ACC112 (cell line): ENCODE measurements at regions not wholly inside any gene's neighbourhood (a gene's known extent, or its start where the extent isn't known, plus 50 kb on each side); places are given as distances from the start of the nearest gene placed in this dataset.
"Not testable (repeated sequence)": the region's sequence is repeated elsewhere in the genome, so short reads cannot be mapped to it uniquely, and the experiment has no call there.

Experiments used
- H2AFZ ChIP-seq: fragments of 200-600 bp; sonication (generic); one replicate; pipeline ENCODE4 v1.6.0; 2017; ENCODE audit warnings: antibody characterized with exemption, low read length; ENCODE audit not compliant: unreplicated experiment
- H3K27ac ChIP-seq: fragments of 200-600 bp; sonication (generic); 2 replicates; pipeline ENCODE4 v1.5.1; 2014; ENCODE audit warnings: low read depth, mild to moderate bottlenecking, antibody characterized with exemption, low read length, moderate library complexity
- H3K27me3 ChIP-seq: fragments of 200-600 bp; sonication (generic); 2 replicates; pipeline ENCODE4 v1.6.1; 2014; ENCODE audit warnings: mild to moderate bottlenecking, antibody characterized with exemption, low read length, moderate library complexity, mixed read lengths; ENCODE audit not compliant: insufficient read depth
- H3K36me3 ChIP-seq: fragments of 200-600 bp; sonication (generic); 2 replicates; pipeline ENCODE4 v1.6.1; 2016; ENCODE audit warnings: mild to moderate bottlenecking, antibody characterized with exemption, low read length, moderate library complexity, mixed read lengths; ENCODE audit not compliant: insufficient read depth
- H3K4me1 ChIP-seq: fragments of 200-600 bp; sonication (generic); one replicate; pipeline ENCODE4 v1.6.1; 2016; ENCODE audit warnings: low read length, mixed read lengths; ENCODE audit not compliant: insufficient read depth, unreplicated experiment, control insufficient read depth
- H3K4me3 ChIP-seq: fragments of 200-600 bp; sonication (generic); 2 replicates; pipeline ENCODE4 v1.5.1; 2014; ENCODE audit warnings: mild to moderate bottlenecking, low read depth, low read length
- H3K79me2 ChIP-seq: fragments of 200-600 bp; sonication (generic); one replicate; pipeline ENCODE4 v1.6.0; 2016; ENCODE audit warnings: low read length; ENCODE audit not compliant: control insufficient read depth, unreplicated experiment, insufficient read depth

DNA sequence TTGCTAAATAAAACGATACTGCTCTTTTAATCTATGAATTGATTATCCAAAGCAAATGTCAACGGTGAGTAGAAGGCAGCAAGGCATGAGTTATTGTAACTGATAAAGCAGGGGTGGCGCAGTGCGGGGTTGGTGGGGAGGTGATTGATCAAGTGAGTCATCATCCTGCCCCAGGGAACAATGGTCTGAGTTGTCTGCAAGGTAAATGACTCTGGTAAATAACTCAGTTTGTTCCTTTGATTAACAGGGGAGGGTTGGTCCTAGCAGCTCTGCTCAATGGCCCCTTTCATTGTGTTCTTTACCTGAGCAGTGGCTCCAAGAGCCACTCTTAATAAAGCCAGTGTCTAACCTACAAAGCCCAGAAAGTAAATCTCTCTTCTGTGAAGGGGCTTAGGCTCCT, 91.8 kb downstream of the QRSL1 start:
- H2AFZ ChIP-seq, H3K79me2 ChIP-seq, H3K27ac ChIP-seq, H3K36me3 ChIP-seq, H3K4me3 ChIP-seq, H3K4me1 ChIP-seq, H3K27me3 ChIP-seq: not testable (repeated sequence)
